SK-N-SH (cell line): ENCODE measurements at regions not wholly inside any gene's neighbourhood (a gene's known extent, or its start where the extent isn't known, plus 50 kb on each side); places are given as distances from the start of the nearest gene placed in this dataset.

Experiments used
- CTCF ChIA-PET: fragments of 300-600, 350-600 bp; formaldehyde crosslinking; extraction: SDS; loops from one replicate; lab custom pipeline; 2021; lab: Yijun Ruan, JAX
- POLR2A ChIA-PET: fragments of 350-600 bp; sonication (Branson Sonifier 250); formaldehyde crosslinking; extraction: SDS; loops from one replicate; lab custom pipeline; 2020; ENCODE audit warnings: antibody characterized with exemption, inconsistent platforms; lab: Yijun Ruan, JAX
- DNase-seq: peaks from one replicate; pipeline ENCODE4 v3.0.0; 2012
- H2AFZ ChIP-seq: fragments of 200-600 bp; sonication (generic); 2 replicates; pipeline ENCODE4 v1.8.1; 2016; ENCODE audit warnings: antibody characterized with exemption, mild to moderate bottlenecking, low read depth
- H3F3A ChIP-seq: fragments of 200-600 bp; sonication (generic); replicated peaks from 2 replicates; pipeline ENCODE3; 2016; ENCODE audit warnings: antibody characterized with exemption, mild to moderate bottlenecking; ENCODE audit not compliant: insufficient read depth
- H3K27ac ChIP-seq, 2 experiments: fragments of 200-500 bp in 1 of 2; fragments of 200-600 bp in 1 of 2; sonication (Bioruptor generic) in 1 of 2; sonication (generic), shearing (Covaris generic) in 1 of 2; 2 replicates each; pipeline versions ENCODE4 v1.5.1 to v1.6.1; 2014 to 2016; ENCODE audit warnings: low read depth in 2 of 2, inconsistent platforms in 1 of 2, low read length in 1 of 2, mild to moderate bottlenecking in 1 of 2, mixed read lengths in 1 of 2
- H3K27me3 ChIP-seq: fragments of 200-600 bp; sonication (generic), shearing (Covaris generic); 2 replicates; pipeline ENCODE4 v1.6.1; 2016; ENCODE audit warnings: mixed run types; ENCODE audit not compliant: insufficient read depth
- H3K36me3 ChIP-seq, 2 experiments: fragments of 200-500 bp in 1 of 2; fragments of 200-600 bp in 1 of 2; sonication (Bioruptor generic) in 1 of 2; sonication (generic) in 1 of 2; replicated peaks in 1 of 2; 2 replicates each; pipeline versions ENCODE3 to v1.5.1; 2014 to 2016; ENCODE audit warnings: low read length in 1 of 2, mild to moderate bottlenecking in 1 of 2; ENCODE audit not compliant: insufficient read depth in 2 of 2, control insufficient read depth in 1 of 2
- H3K4me1 ChIP-seq, 2 experiments: fragments of 200-500 bp in 1 of 2; fragments of 200-600 bp in 1 of 2; sonication (Bioruptor generic) in 1 of 2; sonication (generic), shearing (Covaris generic) in 1 of 2; 2 replicates each; pipeline versions ENCODE4 v1.5.1 to v1.6.1; 2014 to 2016; ENCODE audit warnings: low read depth in 1 of 2, low read length in 1 of 2, mixed run types in 1 of 2; ENCODE audit not compliant: insufficient read depth in 2 of 2, control insufficient read depth in 1 of 2
- H3K4me2 ChIP-seq: fragments of 200-600 bp; sonication (generic), shearing (Covaris generic); 2 replicates; pipeline ENCODE4 v1.6.1; 2017; ENCODE audit warnings: mixed run types
- H3K4me3 ChIP-seq, 2 experiments: fragments of 200-500 bp in 1 of 2; fragments of 200-600 bp in 1 of 2; sonication (Bioruptor generic) in 1 of 2; sonication (generic), shearing (Covaris generic) in 1 of 2; 2 replicates each; pipeline versions ENCODE4 v1.5.1 to v1.8.1; 2014 to 2016; ENCODE audit warnings: low read depth in 2 of 2, inconsistent platforms in 1 of 2, low read length in 1 of 2, mild to moderate bottlenecking in 1 of 2, mixed read lengths in 1 of 2, moderate library complexity in 1 of 2
- H3K79me2 ChIP-seq: fragments of 200-600 bp; sonication (generic); 2 replicates; pipeline ENCODE4 v1.8.1; 2017; ENCODE audit warnings: mild to moderate bottlenecking; ENCODE audit not compliant: insufficient read depth
- H3K9ac ChIP-seq: fragments of 200-600 bp; sonication (generic); 2 replicates; pipeline ENCODE4 v1.6.1; 2017; ENCODE audit warnings: mixed run types
- H3K9me2 ChIP-seq: fragments of 200-600 bp; sonication (generic); 2 replicates; pipeline ENCODE4 v1.6.1; 2017; ENCODE audit warnings: mixed run types
- H3K9me3 ChIP-seq: fragments of 200-600 bp; sonication (generic); 2 replicates; pipeline ENCODE4 v1.6.1; 2017; ENCODE audit warnings: mixed run types, mild to moderate bottlenecking, moderate library complexity
- H4K20me1 ChIP-seq: fragments of 200-600 bp; sonication (generic); 2 replicates; pipeline ENCODE4 v1.6.1; 2017; ENCODE audit warnings: mild to moderate bottlenecking, mixed run types; ENCODE audit not compliant: insufficient read depth
- CHD2 ChIP-seq: fragments of 150-350 bp; IDR thresholded peaks from 2 replicates; pipeline ENCODE4 v1.6.1; 2018; ENCODE audit warnings: low read length; ENCODE audit not compliant: partially characterized antibody
- CTCF ChIP-seq: fragments of 200-600 bp; sonication (generic); IDR thresholded peaks from 2 replicates; pipeline ENCODE4 v1.6.1; 2017; ENCODE audit warnings: antibody characterized with exemption, mild to moderate bottlenecking, moderate library complexity
- ELF1 ChIP-seq: IDR thresholded peaks from 2 replicates; pipeline ENCODE4 v1.4.0; 2012
- EP300 ChIP-seq, 2 experiments: IDR thresholded peaks; 2 replicates each; pipeline versions ENCODE4 v1.4.0 to v1.6.1; 2012; ENCODE audit warnings: borderline replicate concordance in 1 of 2, low read depth in 1 of 2, low read length in 1 of 2
- EZH2phosphoT487 ChIP-seq: fragments of 200-600 bp; sonication (generic); IDR thresholded peaks from 2 replicates; pipeline ENCODE4 v1.6.1; 2017; ENCODE audit warnings: low read depth, mixed run types, mild to moderate bottlenecking, antibody characterized with exemption, moderate library complexity, borderline replicate concordance
- FOSL2 ChIP-seq: IDR thresholded peaks from 2 replicates; pipeline ENCODE4 v1.4.0; 2012; ENCODE audit warnings: low read depth, mild to moderate bottlenecking, moderate library complexity, borderline replicate concordance
- FOXJ3 ChIP-seq: sonication (generic); formaldehyde crosslinking; IDR thresholded peaks from 2 replicates; pipeline ENCODE4 v1.5.1; 2020; ENCODE audit warnings: mild to moderate bottlenecking, missing genetic modification reagents
- FOXM1 ChIP-seq: IDR thresholded peaks from 2 replicates; pipeline ENCODE4 v1.4.0; 2012; ENCODE audit warnings: low read depth, mild to moderate bottlenecking
- GABPA ChIP-seq: IDR thresholded peaks from 2 replicates; pipeline ENCODE4 v1.4.0; 2012; ENCODE audit warnings: low read depth, mild to moderate bottlenecking
- GATA2 ChIP-seq: sonication (generic); formaldehyde crosslinking; IDR thresholded peaks from 2 replicates; pipeline ENCODE4 v1.5.0; 2020; ENCODE audit warnings: mild to moderate bottlenecking, missing genetic modification reagents
- IRF3 ChIP-seq: fragments of 150-350 bp; IDR thresholded peaks from 2 replicates; pipeline ENCODE4 v1.6.1; 2016; ENCODE audit warnings: mild to moderate bottlenecking, low read depth, low read length
- JUND ChIP-seq: IDR thresholded peaks from 2 replicates; pipeline ENCODE4 v1.4.0; 2012
- NRF1 ChIP-seq: IDR thresholded peaks from 2 replicates; pipeline ENCODE4 v1.6.1; 2012; ENCODE audit warnings: low read depth, mild to moderate bottlenecking, low read length
- POLR2AphosphoS5 ChIP-seq: IDR thresholded peaks from 2 replicates; pipeline ENCODE4 v1.6.1; 2012; ENCODE audit warnings: low read depth, low read length
- RXRA ChIP-seq: IDR thresholded peaks from 2 replicates; pipeline ENCODE4 v1.4.0; 2012; ENCODE audit warnings: low read depth, mild to moderate bottlenecking, borderline replicate concordance
- TCF12 ChIP-seq: IDR thresholded peaks from 2 replicates; pipeline ENCODE4 v1.4.0; 2012
- TEAD4 ChIP-seq: IDR thresholded peaks from 2 replicates; pipeline ENCODE4 v1.4.0; 2012; ENCODE audit warnings: mild to moderate bottlenecking, borderline replicate concordance; ENCODE audit not compliant: insufficient read depth
- USF1 ChIP-seq: IDR thresholded peaks from 2 replicates; pipeline ENCODE4 v1.4.0; 2012; ENCODE audit warnings: low read depth, borderline replicate concordance
- ZBTB33 ChIP-seq: IDR thresholded peaks from 2 replicates; pipeline ENCODE4 v1.4.0; 2012; ENCODE audit warnings: low read depth, borderline replicate concordance
- WGBS: methylation state at CpG from one replicate; pipeline ENCODE4 v1.1.6; 2017; ENCODE audit warnings: low lambda C conversion rate; 5-methylcytosine and 5-hydroxymethylcytosine counted together

- peaks cover 0 to 6% of the 10 kb centered on the region in 2 experiments; a peak in 2 of 4 replicates for H3K4me1 ChIP-seq
- POLR2A ChIA-PET: no interaction called here
- CTCF ChIA-PET: no interaction called here
- H3K27ac ChIP-seq: no peak overlapping the region
- 28% methylated on average over 13 of the region's 13 CpGs for WGBS
- no peaks in the 10 kb centered on the region for H3K9me3 ChIP-seq
- peaks cover 72% of the 10 kb centered on the region for H3K27me3 ChIP-seq
- H3K4me2 ChIP-seq: no peak overlapping the region
- no peak for DNase-seq
- H4K20me1 ChIP-seq: no peaks in the 10 kb centered on the region
- TF ChIP-seq IRF3: no peak
- TF ChIP-seq NRF1: no peak
- no peak for TF ChIP-seq EP300 (IDR thresholded peaks at IDR 0.05; ENCODE audit: borderline replicate concordance in 1 of 2, low read depth in 1 of 2, low read length in 1 of 2)
- no peak for TF ChIP-seq FOSL2
- no peak for TF ChIP-seq TEAD4
- no peak for TF ChIP-seq FOXJ3 (CRISPR knock-in tag)
- TF ChIP-seq JUND: no peak
- no peak for TF ChIP-seq CTCF
- TF ChIP-seq USF1: no peak
- no peak for TF ChIP-seq POLR2AphosphoS5
- TF ChIP-seq ZBTB33: no peak
- no peak for TF ChIP-seq CHD2
- no peak for TF ChIP-seq GATA2
- TF ChIP-seq RXRA: no peak
- no peak for TF ChIP-seq FOXM1
- TF ChIP-seq EZH2phosphoT487: no peak
- no peak for TF ChIP-seq ELF1
- TF ChIP-seq GABPA: no peak
- TF ChIP-seq TCF12: no peak
- H3K9ac ChIP-seq: no peak overlapping the region
- no peaks in the 10 kb centered on the region for H3K79me2 ChIP-seq
- H2AFZ ChIP-seq: no peak overlapping the region
- H3F3A ChIP-seq: peaks cover 3% of the 10 kb centered on the region
- no peaks in the 10 kb centered on the region for H3K9me2 ChIP-seq
- no peaks in the 10 kb centered on the region for H3K36me3 ChIP-seq
- no peak overlapping the region for H3K4me3 ChIP-seq
Observed at GRCh38 chr19:41505105-41505504, 62.1 kb downstream of the ERICH4 start.
